ENCODE measurements at regions not wholly inside any gene's neighbourhood (a gene's known extent, or its start where the extent isn't known, plus 50 kb on each side); places are given as distances from the start of the nearest gene placed in this dataset.

GRCh38 chr2:221304916-221305315 lies 267.2 kb downstream of the EPHA4 start:
- no peak for TF ChIP-seq POLR2A (IDR thresholded peaks at IDR 0.05)
- no peak for TF ChIP-seq CTCF (IDR thresholded peaks at IDR 0.05 in 4 of 5, conservative IDR thresholded peaks at IDR 0.05 in 1 of 5)

All from gastrocnemius medialis (tissue), 4 donors.